DMS153 treated with DMSO at 0.1 percent for 48 hours (cell line): ENCODE measurements at regions not wholly inside any gene's neighbourhood (a gene's known extent, or its start where the extent isn't known, plus 50 kb on each side); places are given as distances from the start of the nearest gene placed in this dataset.
A peak's percentile ranks its signal among the peaks of the same experiment; 100 is the strongest.

Experiments used
- DNase-seq: peaks from one replicate; lab custom pipeline; 2025; ENCODE audit not compliant: unreplicated experiment; lab: John Stamatoyannopoulos, UW

GRCh38 chr1:201681375-201681774 lies 142.4 kb downstream of the NAV1 start:
- no peak for DNase-seq

GRCh38 chr1:201682964-201683363 lies 144.0 kb downstream of the NAV1 start:
- no peak for DNase-seq

- no peak for DNase-seq
Measured at GRCh38 chr1:201683397-201683796, 144.5 kb downstream of the NAV1 start.

GRCh38 chr1:201685485-201685884 lies 143.5 kb upstream of the IPO9 start:
- no peak for DNase-seq

- peak; percentile 87 for DNase-seq
Measured at GRCh38 chr1:201686714-201687455, 142.1 kb upstream of the IPO9 start.

- DNase-seq: no peak
Measured at GRCh38 chr1:201688514-201688913, 140.4 kb upstream of the IPO9 start.

GRCh38 chr1:201689647-201690046 lies 139.3 kb upstream of the IPO9 start:
- DNase-seq: no peak

- no peak for DNase-seq
Measured at GRCh38 chr1:201690528-201690927, 138.4 kb upstream of the IPO9 start.

GRCh38 chr1:201691716-201692554 lies 137.0 kb upstream of the IPO9 start:
- no peak for DNase-seq

GRCh38 chr1:201692555-201693394 lies 136.2 kb upstream of the IPO9 start:
- peak; percentile 43 for DNase-seq

GRCh38 chr1:201693890-201694607 lies 134.9 kb upstream of the IPO9 start:
- DNase-seq: no peak

GRCh38 chr1:201694608-201695335 lies 134.2 kb upstream of the IPO9 start:
- DNase-seq: no peak

GRCh38 chr1:201695607-201696006 lies 133.3 kb upstream of the IPO9 start:
- DNase-seq: no peak

- DNase-seq: no peak
Measured at GRCh38 chr1:201696217-201696761, 132.7 kb upstream of the IPO9 start.

GRCh38 chr1:201697174-201697573 lies 131.8 kb upstream of the IPO9 start:
- no peak for DNase-seq

- DNase-seq: no peak
Measured at GRCh38 chr1:201701831-201702230, 127.1 kb upstream of the IPO9 start.

- DNase-seq: peak; percentile 99
Measured at GRCh38 chr1:201702936-201703335, 126.0 kb upstream of the IPO9 start.

- DNase-seq: peak; percentile 96
Measured at GRCh38 chr1:201703621-201704438, 125.1 kb upstream of the IPO9 start.

- DNase-seq: no peak
Measured at GRCh38 chr1:201704439-201704792, 124.5 kb upstream of the IPO9 start.
